NK-92 (cell line): ENCODE measurements at regions not wholly inside any gene's neighbourhood (a gene's known extent, or its start where the extent isn't known, plus 50 kb on each side); places are given as distances from the start of the nearest gene placed in this dataset.

Source experiments
- DNase-seq: peaks from one replicate; lab custom pipeline; 2025; ENCODE audit not compliant: unreplicated experiment; lab: John Stamatoyannopoulos, UW

- DNase-seq = no peak
These were observed 50.1 kb upstream of the TNFAIP3 start for GRCh38 chr6:137816688-137817618.
